ENCODE measurements at regions not wholly inside any gene's neighbourhood (a gene's known extent, or its start where the extent isn't known, plus 50 kb on each side); places are given as distances from the start of the nearest gene placed in this dataset.

- no peaks in the 10 kb centered on the region for H3K27me3 ChIP-seq (ENCODE audit: control insufficient read depth, insufficient read depth, low read length)
- DNase-seq (ENCODE audit: low read depth): no peak
- no peak overlapping the region for H3K4me3 ChIP-seq (ENCODE audit: low read depth, low read length)
- H3K36me3 ChIP-seq (ENCODE audit: control insufficient read depth, insufficient read depth, low read length): no peaks in the 10 kb centered on the region
- no peak for TF ChIP-seq CTCF (IDR thresholded peaks at IDR 0.05; ENCODE audit: insufficient read depth, low read length, poor library complexity, severe bottlenecking)
Observed at GRCh38 chr7:21193895-21194294, 234.0 kb upstream of the SP4 start.

GRCh38 chr7:21194936-21195335, 232.9 kb upstream of the SP4 start:
- Histone ChIP-seq H3K27me3 (ENCODE audit: control insufficient read depth, insufficient read depth, low read length) (no peaks in the 10 kb centered on the region), H3K4me3 (ENCODE audit: low read depth, low read length) (no peak overlapping the region), H3K36me3 (ENCODE audit: control insufficient read depth, insufficient read depth, low read length) (no peaks in the 10 kb centered on the region)
- no peak for DNase-seq (ENCODE audit: low read depth)
- no peak for TF ChIP-seq CTCF (IDR thresholded peaks at IDR 0.05; ENCODE audit: insufficient read depth, low read length, poor library complexity, severe bottlenecking)

- no peak overlapping the region for H3K4me3 ChIP-seq (ENCODE audit: low read depth, low read length)
- no peak for TF ChIP-seq CTCF (IDR thresholded peaks at IDR 0.05; ENCODE audit: insufficient read depth, low read length, poor library complexity, severe bottlenecking)
- no peaks in the 10 kb centered on the region for H3K27me3 ChIP-seq (ENCODE audit: control insufficient read depth, insufficient read depth, low read length)
- no peak for DNase-seq (ENCODE audit: low read depth)
- H3K36me3 ChIP-seq (ENCODE audit: control insufficient read depth, insufficient read depth, low read length): no peaks in the 10 kb centered on the region
Observed at GRCh38 chr7:21198921-21199320, 229.0 kb upstream of the SP4 start.

GRCh38 chr7:21200503-21200902, 227.4 kb upstream of the SP4 start:
- H3K36me3 ChIP-seq (ENCODE audit: control insufficient read depth, insufficient read depth, low read length): no peaks in the 10 kb centered on the region
- H3K27me3 ChIP-seq (ENCODE audit: control insufficient read depth, insufficient read depth, low read length): no peaks in the 10 kb centered on the region
- no peak overlapping the region for H3K4me3 ChIP-seq (ENCODE audit: low read depth, low read length)
- DNase-seq (ENCODE audit: low read depth): no peak
- no peak for TF ChIP-seq CTCF (IDR thresholded peaks at IDR 0.05; ENCODE audit: insufficient read depth, low read length, poor library complexity, severe bottlenecking)

- TF ChIP-seq CTCF (IDR thresholded peaks at IDR 0.05; ENCODE audit: insufficient read depth, low read length, poor library complexity, severe bottlenecking): no peak
- no peaks in the 10 kb centered on the region for H3K27me3 ChIP-seq (ENCODE audit: control insufficient read depth, insufficient read depth, low read length)
- no peaks in the 10 kb centered on the region for H3K36me3 ChIP-seq (ENCODE audit: control insufficient read depth, insufficient read depth, low read length)
- DNase-seq (ENCODE audit: low read depth): no peak
- H3K4me3 ChIP-seq (ENCODE audit: low read depth, low read length): no peak overlapping the region
Observed at GRCh38 chr7:21214657-21215056, 213.2 kb upstream of the SP4 start.

- Histone ChIP-seq H3K27me3 (ENCODE audit: control insufficient read depth, insufficient read depth, low read length) (no peaks in the 10 kb centered on the region), H3K36me3 (ENCODE audit: control insufficient read depth, insufficient read depth, low read length) (no peaks in the 10 kb centered on the region), H3K4me3 (ENCODE audit: low read depth, low read length) (no peak overlapping the region)
- no peak for TF ChIP-seq CTCF (IDR thresholded peaks at IDR 0.05; ENCODE audit: insufficient read depth, low read length, poor library complexity, severe bottlenecking)
- no peak for DNase-seq (ENCODE audit: low read depth)
Observed at GRCh38 chr7:21215307-21215706, 212.6 kb upstream of the SP4 start.
